Fibroblast of lung (primary cell): ENCODE measurements at regions not wholly inside any gene's neighbourhood (a gene's known extent, or its start where the extent isn't known, plus 50 kb on each side); places are given as distances from the start of the nearest gene placed in this dataset.

Experiments used
- DNase-seq, 2 donors: peaks; one replicate each; pipeline versions ENCODE4 v3.0.0 to v3.0.0-alpha.2; 2010; ENCODE audit warnings: low read depth in 2 of 2
- H2AFZ ChIP-seq: 2 replicates; pipeline ENCODE4 v1.5.1; 2012; ENCODE audit warnings: low read length, control low read depth, inconsistent platforms
- H3K27ac ChIP-seq: 2 replicates; pipeline ENCODE4 v1.5.1; 2011; ENCODE audit warnings: low read length, control low read depth; ENCODE audit not compliant: insufficient read depth
- H3K27me3 ChIP-seq: 2 replicates; pipeline ENCODE4 v1.5.1; 2011; ENCODE audit warnings: mild to moderate bottlenecking, low read length; ENCODE audit not compliant: control insufficient read depth, insufficient read depth
- H3K36me3 ChIP-seq: 2 replicates; pipeline ENCODE4 v1.5.1; 2011; ENCODE audit warnings: low read length; ENCODE audit not compliant: control insufficient read depth, insufficient read depth
- H3K4me1 ChIP-seq: 2 replicates; pipeline ENCODE4 v1.5.1; 2011; ENCODE audit warnings: low read length; ENCODE audit not compliant: control insufficient read depth, insufficient read depth; ENCODE audit errors: extremely low read depth
- H3K4me2 ChIP-seq: 2 replicates; pipeline ENCODE4 v1.5.1; 2011; ENCODE audit warnings: low read length, control low read depth; ENCODE audit not compliant: insufficient read depth; ENCODE audit errors: extremely low read depth
- H3K4me3 ChIP-seq, 4 experiments: fragments of 200-600 bp in 1 of 4; sonication (generic) in 1 of 4; replicated peaks in 1 of 4; 2 replicates each; pipeline ENCODE4 v1.5.1; 2011 to 2016; ENCODE audit warnings: low read length in 4 of 4, low read depth in 3 of 4, mild to moderate bottlenecking in 3 of 4, control low read depth in 2 of 4, inconsistent platforms in 1 of 4, mixed read lengths in 1 of 4; ENCODE audit not compliant: insufficient read depth in 1 of 4; ENCODE audit errors: control extremely low read depth in 1 of 4
- H3K79me2 ChIP-seq: 2 replicates; pipeline ENCODE4 v1.5.1; 2012; ENCODE audit warnings: mild to moderate bottlenecking, low read length, inconsistent platforms; ENCODE audit not compliant: control insufficient read depth, insufficient read depth
- H3K9ac ChIP-seq: 2 replicates; pipeline ENCODE4 v1.5.1; 2011; ENCODE audit warnings: mild to moderate bottlenecking, low read length, control low read depth; ENCODE audit not compliant: insufficient read depth
- H3K9me3 ChIP-seq: 2 replicates; pipeline ENCODE4 v1.5.1; 2012; ENCODE audit warnings: low read depth, low read length; ENCODE audit not compliant: control insufficient read depth, insufficient read depth
- H4K20me1 ChIP-seq: 2 replicates; pipeline ENCODE4 v1.5.1; 2011; ENCODE audit warnings: low read length; ENCODE audit not compliant: control insufficient read depth, insufficient read depth; ENCODE audit errors: extremely low read depth
- CTCF ChIP-seq, 2 donors: IDR thresholded peaks in 1 of 2; conservative IDR thresholded peaks in 1 of 2; 1 replicate in 1 of 2; 2 replicates in 1 of 2; pipeline ENCODE4 v1.5.1; 2011 to 2012; ENCODE audit warnings: low read length in 2 of 2, control low read depth in 1 of 2, inconsistent platforms in 1 of 2, low read depth in 1 of 2, mild to moderate bottlenecking in 1 of 2
- EZH2 ChIP-seq: IDR thresholded peaks from 2 replicates; pipeline ENCODE4 v1.5.1; 2012; ENCODE audit warnings: low read length, control low read depth, mild to moderate bottlenecking; ENCODE audit errors: missing control alignments

- no peak overlapping the region for H3K4me2 ChIP-seq
- no peak overlapping the region for H2AFZ ChIP-seq
- no peaks in the 10 kb centered on the region for H3K4me1 ChIP-seq
- no peaks in the 10 kb centered on the region for H3K9me3 ChIP-seq
- H3K36me3 ChIP-seq = no peaks in the 10 kb centered on the region
- no peak overlapping the region for H3K9ac ChIP-seq
- DNase-seq = no peak
- H3K4me3 ChIP-seq = no peak overlapping the region
- no peak overlapping the region for H3K27ac ChIP-seq
- TF ChIP-seq CTCF (conservative IDR thresholded peaks at IDR 0.05 in 1 of 2, IDR thresholded peaks at IDR 0.05 in 1 of 2; ENCODE audit: low read depth in 1 of 2, low read length in 2 of 2) (no peak), EZH2 (no peak)
- no peaks in the 10 kb centered on the region for H3K27me3 ChIP-seq
- no peaks in the 10 kb centered on the region for H4K20me1 ChIP-seq
- no peaks in the 10 kb centered on the region for H3K79me2 ChIP-seq
Observed at GRCh38 chr17:71964559-71964958, 156.3 kb upstream of the SOX9 start.

- Histone ChIP-seq H3K27ac (no peak overlapping the region), H3K4me3 (no peak overlapping the region), H3K4me1 (no peaks in the 10 kb centered on the region), H3K36me3 (no peaks in the 10 kb centered on the region), H2AFZ (no peak overlapping the region), H4K20me1 (no peaks in the 10 kb centered on the region), H3K9me3 (no peaks in the 10 kb centered on the region), H3K9ac (no peak overlapping the region), H3K4me2 (no peak overlapping the region), H3K27me3 (no peaks in the 10 kb centered on the region), H3K79me2 (no peaks in the 10 kb centered on the region)
- no peak for TF ChIP-seq CTCF (conservative IDR thresholded peaks at IDR 0.05 in 1 of 2, IDR thresholded peaks at IDR 0.05 in 1 of 2; ENCODE audit: low read depth in 1 of 2, low read length in 2 of 2)
- DNase-seq = no peak
Observed at GRCh38 chr17:71966055-71966454, 154.8 kb upstream of the SOX9 start.

DNA sequence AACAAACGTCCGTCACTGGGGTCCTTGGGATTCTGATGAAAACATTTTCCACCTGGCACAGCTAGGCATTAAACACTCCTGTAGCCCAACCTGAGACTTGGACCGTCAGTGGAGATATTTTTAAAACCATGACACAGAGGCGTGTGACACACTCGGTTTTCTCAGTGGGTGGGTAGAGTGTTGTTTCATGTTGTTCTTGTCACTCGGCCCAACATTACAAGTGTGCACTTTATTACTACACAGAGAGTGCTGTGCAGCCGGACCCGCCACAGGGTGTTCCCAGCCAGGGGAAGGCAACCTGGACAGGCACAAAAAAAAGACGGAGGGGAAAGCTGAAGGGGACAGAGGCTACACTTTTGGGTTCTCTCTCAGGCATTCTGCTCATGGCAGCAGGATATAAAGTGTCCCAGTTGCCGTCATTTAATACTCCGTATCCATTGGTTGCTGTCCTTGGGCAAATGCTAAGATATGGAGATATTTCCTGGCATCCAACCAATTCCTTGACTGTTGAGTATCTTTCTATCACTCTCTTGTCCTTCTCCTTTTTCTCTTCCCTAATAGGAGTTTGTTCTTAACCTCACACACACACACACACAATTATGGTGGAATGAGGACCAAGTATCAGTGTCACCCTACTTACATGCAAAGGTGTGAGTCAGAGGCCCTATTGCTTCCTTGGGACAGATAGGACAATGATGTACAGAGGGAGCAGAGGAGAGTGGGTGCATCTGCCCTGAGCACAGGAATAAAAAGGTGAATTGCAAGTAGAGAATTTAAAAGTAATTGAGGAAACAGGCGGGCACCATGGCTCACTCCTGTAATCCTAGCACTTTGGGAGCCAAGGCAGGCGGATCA lies 154.1 kb upstream of the SOX9 start:
- Histone ChIP-seq H3K27ac (no peak overlapping the region), H3K79me2 (no peaks in the 10 kb centered on the region), H4K20me1 (no peaks in the 10 kb centered on the region), H3K4me1 (no peaks in the 10 kb centered on the region), H3K4me2 (no peak overlapping the region), H3K36me3 (no peaks in the 10 kb centered on the region), H3K27me3 (no peaks in the 10 kb centered on the region), H3K9me3 (no peaks in the 10 kb centered on the region), H3K9ac (no peak overlapping the region), H3K4me3 (no peak overlapping the region), H2AFZ (no peak overlapping the region)
- no peak for TF ChIP-seq CTCF (conservative IDR thresholded peaks at IDR 0.05 in 1 of 2, IDR thresholded peaks at IDR 0.05 in 1 of 2; ENCODE audit: low read depth in 1 of 2, low read length in 2 of 2)
- TF ChIP-seq EZH2 = no peak
- DNase-seq = peak in 1 of 2 donors; percentile 28
